ENCODE measurements at regions not wholly inside any gene's neighbourhood (a gene's known extent, or its start where the extent isn't known, plus 50 kb on each side); places are given as distances from the start of the nearest gene placed in this dataset.

GRCh38 chr13:22642088-22642487 lies 538.7 kb upstream of the SGCG start:
- Histone ChIP-seq H3K4me1 (replicated peaks) (no peaks in the 10 kb centered on the region), H3K4me3 (no peak overlapping the region), H3K36me3 (no peaks in the 10 kb centered on the region), H3K27me3 (replicated peaks) (no peaks in the 10 kb centered on the region), H3K9me3 (replicated peaks) (no peaks in the 10 kb centered on the region), H3K27ac (no peak overlapping the region)
- DNase-seq (ENCODE audit: low read depth in 1 of 2, low spot score in 2 of 2) = no peak

- Histone ChIP-seq H3K9me3 (replicated peaks) (no peaks in the 10 kb centered on the region), H3K4me3 (no peak overlapping the region), H3K36me3 (no peaks in the 10 kb centered on the region), H3K4me1 (replicated peaks) (no peaks in the 10 kb centered on the region), H3K27me3 (replicated peaks) (no peaks in the 10 kb centered on the region), H3K27ac (no peak overlapping the region)
- DNase-seq (ENCODE audit: low read depth in 1 of 2, low spot score in 2 of 2) = no peak
Observed at GRCh38 chr13:22644941-22645340, 535.8 kb upstream of the SGCG start.

GRCh38 chr13:22647156-22647850 lies 533.5 kb upstream of the SGCG start:
- DNase-seq (ENCODE audit: low read depth in 1 of 2, low spot score in 2 of 2) = no peak
- Histone ChIP-seq H3K4me1 (replicated peaks) (no peaks in the 10 kb centered on the region), H3K27ac (no peak overlapping the region), H3K36me3 (no peaks in the 10 kb centered on the region), H3K4me3 (no peak overlapping the region), H3K27me3 (replicated peaks) (no peaks in the 10 kb centered on the region), H3K9me3 (replicated peaks) (no peaks in the 10 kb centered on the region)

- Histone ChIP-seq H3K4me1 (replicated peaks) (no peaks in the 10 kb centered on the region), H3K27ac (no peak overlapping the region), H3K27me3 (replicated peaks) (no peaks in the 10 kb centered on the region), H3K36me3 (no peaks in the 10 kb centered on the region), H3K4me3 (no peak overlapping the region), H3K9me3 (replicated peaks) (no peaks in the 10 kb centered on the region)
- DNase-seq (ENCODE audit: low read depth in 1 of 2, low spot score in 2 of 2) = no peak
Observed at GRCh38 chr13:22648320-22648801, 532.4 kb upstream of the SGCG start.

- Histone ChIP-seq H3K4me1 (replicated peaks) (no peaks in the 10 kb centered on the region), H3K27me3 (replicated peaks) (no peaks in the 10 kb centered on the region), H3K27ac (no peak overlapping the region), H3K36me3 (no peaks in the 10 kb centered on the region), H3K9me3 (replicated peaks) (no peaks in the 10 kb centered on the region), H3K4me3 (no peak overlapping the region)
- no peak for DNase-seq (ENCODE audit: low read depth in 1 of 2, low spot score in 2 of 2)
Observed at GRCh38 chr13:22652796-22653195, 528.0 kb upstream of the SGCG start.

GRCh38 chr13:22653866-22654265 lies 526.9 kb upstream of the SGCG start:
- Histone ChIP-seq H3K27ac (no peak overlapping the region), H3K4me3 (no peak overlapping the region), H3K36me3 (no peaks in the 10 kb centered on the region), H3K27me3 (replicated peaks) (no peaks in the 10 kb centered on the region), H3K9me3 (replicated peaks) (no peaks in the 10 kb centered on the region), H3K4me1 (replicated peaks) (no peaks in the 10 kb centered on the region)
- DNase-seq (ENCODE audit: low read depth in 1 of 2, low spot score in 2 of 2) = no peak

- Histone ChIP-seq H3K9me3 (replicated peaks) (no peaks in the 10 kb centered on the region), H3K4me3 (no peak overlapping the region), H3K4me1 (replicated peaks) (no peaks in the 10 kb centered on the region), H3K27me3 (replicated peaks) (no peaks in the 10 kb centered on the region), H3K36me3 (no peaks in the 10 kb centered on the region), H3K27ac (no peak overlapping the region)
- no peak for DNase-seq (ENCODE audit: low read depth in 1 of 2, low spot score in 2 of 2)
Observed at GRCh38 chr13:22655106-22655852, 525.5 kb upstream of the SGCG start.

GRCh38 chr13:22662771-22663170 lies 518.0 kb upstream of the SGCG start:
- DNase-seq (ENCODE audit: low read depth in 1 of 2, low spot score in 2 of 2) = no peak
- Histone ChIP-seq H3K36me3 (no peaks in the 10 kb centered on the region), H3K9me3 (replicated peaks) (no peaks in the 10 kb centered on the region), H3K27ac (no peak overlapping the region), H3K4me3 (no peak overlapping the region), H3K27me3 (replicated peaks) (no peaks in the 10 kb centered on the region), H3K4me1 (replicated peaks) (no peaks in the 10 kb centered on the region)

- no peaks in the 10 kb centered on the region for H3K27me3 ChIP-seq (replicated peaks)
- no peaks in the 10 kb centered on the region for H3K4me1 ChIP-seq (replicated peaks)
- H3K9me3 ChIP-seq (replicated peaks) = no peaks in the 10 kb centered on the region
- DNase-seq (ENCODE audit: low read depth in 1 of 2, low spot score in 2 of 2) = no peak
- no peak overlapping the region for H3K4me3 ChIP-seq
- H3K36me3 ChIP-seq = no peaks in the 10 kb centered on the region
- no peak overlapping the region for H3K27ac ChIP-seq
Observed at GRCh38 chr13:22665506-22665905, 515.3 kb upstream of the SGCG start.

- no peak overlapping the region for H3K27ac ChIP-seq
- no peaks in the 10 kb centered on the region for H3K27me3 ChIP-seq (replicated peaks)
- no peak for DNase-seq (ENCODE audit: low read depth in 1 of 2, low spot score in 2 of 2)
- H3K36me3 ChIP-seq = no peaks in the 10 kb centered on the region
- no peaks in the 10 kb centered on the region for H3K4me1 ChIP-seq (replicated peaks)
- no peak overlapping the region for H3K4me3 ChIP-seq
- H3K9me3 ChIP-seq (replicated peaks) = no peaks in the 10 kb centered on the region
Observed at GRCh38 chr13:22690756-22691155, 490.0 kb upstream of the SGCG start.

GRCh38 chr13:22693691-22694090 lies 487.1 kb upstream of the SGCG start:
- no peak for DNase-seq (ENCODE audit: low read depth in 1 of 2, low spot score in 2 of 2)
- H3K27ac ChIP-seq = no peak overlapping the region
- H3K4me1 ChIP-seq (replicated peaks) = no peaks in the 10 kb centered on the region
- H3K36me3 ChIP-seq = no peaks in the 10 kb centered on the region
- no peak overlapping the region for H3K4me3 ChIP-seq
- H3K27me3 ChIP-seq (replicated peaks) = no peaks in the 10 kb centered on the region
- H3K9me3 ChIP-seq (replicated peaks) = no peaks in the 10 kb centered on the region

- H3K27me3 ChIP-seq (replicated peaks) = no peaks in the 10 kb centered on the region
- H3K9me3 ChIP-seq (replicated peaks) = no peaks in the 10 kb centered on the region
- no peak overlapping the region for H3K4me3 ChIP-seq
- no peaks in the 10 kb centered on the region for H3K4me1 ChIP-seq (replicated peaks)
- no peaks in the 10 kb centered on the region for H3K36me3 ChIP-seq
- no peak overlapping the region for H3K27ac ChIP-seq
- no peak for DNase-seq (ENCODE audit: low read depth in 1 of 2, low spot score in 2 of 2)
Observed at GRCh38 chr13:22696433-22696832, 484.3 kb upstream of the SGCG start.

GRCh38 chr13:22698467-22698866 lies 482.3 kb upstream of the SGCG start:
- Histone ChIP-seq H3K27me3 (replicated peaks) (no peaks in the 10 kb centered on the region), H3K4me3 (no peak overlapping the region), H3K36me3 (no peaks in the 10 kb centered on the region), H3K4me1 (replicated peaks) (no peaks in the 10 kb centered on the region), H3K27ac (no peak overlapping the region), H3K9me3 (replicated peaks) (no peaks in the 10 kb centered on the region)
- no peak for DNase-seq (ENCODE audit: low read depth in 1 of 2, low spot score in 2 of 2)

GRCh38 chr13:22700246-22700887 lies 480.4 kb upstream of the SGCG start:
- H3K9me3 ChIP-seq (replicated peaks) = no peaks in the 10 kb centered on the region
- no peak overlapping the region for H3K4me3 ChIP-seq
- H3K36me3 ChIP-seq = no peaks in the 10 kb centered on the region
- no peaks in the 10 kb centered on the region for H3K4me1 ChIP-seq (replicated peaks)
- H3K27ac ChIP-seq = no peak overlapping the region
- DNase-seq (ENCODE audit: low read depth in 1 of 2, low spot score in 2 of 2) = no peak
- no peaks in the 10 kb centered on the region for H3K27me3 ChIP-seq (replicated peaks)
